ENCODE measurements at regions not wholly inside any gene's neighbourhood (a gene's known extent, or its start where the extent isn't known, plus 50 kb on each side); places are given as distances from the start of the nearest gene placed in this dataset.

DNA sequence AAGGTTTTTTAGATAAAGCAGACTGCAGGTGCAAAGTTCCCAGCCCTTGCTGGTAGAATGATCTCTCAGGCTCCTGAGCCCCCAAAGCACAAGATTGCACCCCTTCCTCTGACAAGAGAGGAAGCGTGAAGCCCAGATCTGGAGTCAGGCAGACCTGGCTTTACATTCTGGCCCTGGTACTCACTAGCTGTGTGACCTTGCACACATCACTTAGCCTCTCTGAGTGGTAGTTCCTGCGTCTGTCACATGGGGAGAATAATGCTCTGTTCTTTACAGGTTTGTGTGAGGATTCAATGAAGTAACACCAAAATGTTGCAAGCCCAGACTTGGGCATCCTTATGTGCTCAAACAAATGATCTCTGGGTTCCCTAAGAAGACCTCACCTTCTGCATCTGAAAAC, 141.5 kb downstream of the SMAD6 start:
- Mint-ChIP-seq H3K27me3 (ENCODE audit: low read depth) (peaks cover 42% of the 10 kb centered on the region), H3K27ac (no peak overlapping the region), H3K9me3 (no peaks in the 10 kb centered on the region), H3K4me3 (peak overlapping the region in 1 of 2 experiments; percentile 36; a peak in 1 of 5 replicates), H3K4me1 (peaks cover 12 to 13% of the 10 kb centered on the region in 2 experiments), H3K36me3 (ENCODE audit: insufficient read depth in 1 of 3, low read depth in 3 of 3) (no peaks in the 10 kb centered on the region; a peak in 1 of 7 replicates)
- no peak overlapping the region for H3K18ac ChIP-seq (ENCODE audit: insufficient read length, low read depth, low read length)
- H2BK12ac ChIP-seq (ENCODE audit: insufficient read length, low read depth, low read length) = no peak overlapping the region
- no peak overlapping the region for H4K8ac ChIP-seq (replicated peaks; ENCODE audit: insufficient read length, low read depth, low read length)
- no peak overlapping the region for H3K14ac ChIP-seq (ENCODE audit: insufficient read depth, low read length)
- H3K27me3 ChIP-seq (ENCODE audit: insufficient read depth, low read length) = peaks cover 16% of the 10 kb centered on the region; the same call in 1 of the 2 replicates
- no peak overlapping the region for H2BK15ac ChIP-seq (ENCODE audit: low read depth, low read length)
- H3K79me2 ChIP-seq (ENCODE audit: insufficient read depth, low read length) = no peaks in the 10 kb centered on the region
- H2AK5ac ChIP-seq (ENCODE audit: insufficient read length, low read length) = no peak overlapping the region
- H2AFZ ChIP-seq (ENCODE audit: low read length) = no peak overlapping the region
- H3K9ac ChIP-seq (ENCODE audit: extremely low read depth, insufficient read length, low read length) = no peak overlapping the region
- DNase-seq = no peak
- no peak overlapping the region for H3K4me2 ChIP-seq (ENCODE audit: insufficient read depth, insufficient read length, low read length)
- H3K27ac ChIP-seq (ENCODE audit: insufficient read length, low read depth, low read length) = no peak overlapping the region
- H2BK5ac ChIP-seq (ENCODE audit: insufficient read length, low read length) = no peak overlapping the region
- H3K23ac ChIP-seq (ENCODE audit: insufficient read length, low read depth, low read length) = no peak overlapping the region
- no peak overlapping the region for H2BK20ac ChIP-seq (ENCODE audit: low read depth, low read length, poor library complexity, severe bottlenecking)
- no peak overlapping the region for H4K5ac ChIP-seq (ENCODE audit: insufficient read length, low read depth, low read length)
- H4K91ac ChIP-seq (ENCODE audit: insufficient read length, low read depth, low read length) = no peak overlapping the region
- no peaks in the 10 kb centered on the region for H4K20me1 ChIP-seq (ENCODE audit: control insufficient read depth, insufficient read depth, insufficient read length)
- no peak overlapping the region for H3K4ac ChIP-seq (ENCODE audit: low read depth, low read length)
- H3K56ac ChIP-seq (ENCODE audit: insufficient read length, low read depth, low read length) = no peak overlapping the region
- H3K9me3 ChIP-seq (ENCODE audit: control insufficient read depth, low read depth, low read length) = no peaks in the 10 kb centered on the region
- TF ChIP-seq CTCF (conservative IDR thresholded peaks at IDR 0.05) = no peak
- H2BK120ac ChIP-seq (ENCODE audit: low read depth, low read length, poor library complexity, severe bottlenecking) = no peak overlapping the region
- no peaks in the 10 kb centered on the region for H3K79me1 ChIP-seq (ENCODE audit: insufficient read depth, low read depth, low read length, poor library complexity, severe bottlenecking)
- H3K4me1 ChIP-seq (ENCODE audit: insufficient read depth, low read length) = no peaks in the 10 kb centered on the region
- H3T11ph ChIP-seq (ENCODE audit: low read length) = no peak overlapping the region
- H3K23me2 ChIP-seq (ENCODE audit: insufficient read length, low read depth, low read length, poor library complexity, severe bottlenecking) = peaks cover 5% of the 10 kb centered on the region
- WGBS (ENCODE audit: extremely low coverage, insufficient read length, low lambda C conversion rate) = no CpG with 5 or more reads among the region's 2 CpGs

All from H9 (cell line).